Thymus (tissue), 11 donors: ENCODE measurements at regions not wholly inside any gene's neighbourhood (a gene's known extent, or its start where the extent isn't known, plus 50 kb on each side); places are given as distances from the start of the nearest gene placed in this dataset.

ENCODE experiments used
- DNase-seq, 9 donors: peaks; one replicate each; pipeline ENCODE4 v3.0.0-alpha.2; 2013; ENCODE audit warnings: low spot score in 9 of 9, low read depth in 6 of 9, missing footprints in 1 of 9
- H3K27ac ChIP-seq, 2 donors: one replicate each; pipeline ENCODE4 v1.5.1; 2013; ENCODE audit warnings: control low read depth in 1 of 2, low read depth in 1 of 2, low read length in 1 of 2, mild to moderate bottlenecking in 1 of 2, moderate library complexity in 1 of 2
- H3K27me3 ChIP-seq, 2 donors: one replicate each; pipeline ENCODE4 v1.5.1; 2013; ENCODE audit warnings: low read length in 1 of 2; ENCODE audit not compliant: control insufficient read depth in 2 of 2, insufficient read depth in 1 of 2
- H3K36me3 ChIP-seq, 2 donors: one replicate each; pipeline ENCODE4 v1.5.1; 2013; ENCODE audit warnings: low read length in 1 of 2, mild to moderate bottlenecking in 1 of 2, moderate library complexity in 1 of 2; ENCODE audit not compliant: control insufficient read depth in 2 of 2, insufficient read depth in 2 of 2
- H3K4me1 ChIP-seq, 2 donors: one replicate each; pipeline ENCODE4 v1.5.1; 2013; ENCODE audit warnings: low read length in 2 of 2; ENCODE audit not compliant: control insufficient read depth in 2 of 2, insufficient read depth in 2 of 2
- H3K4me3 ChIP-seq, 2 donors: one replicate each; pipeline ENCODE4 v1.5.1; 2013; ENCODE audit warnings: low read length in 2 of 2, control low read depth in 1 of 2, mild to moderate bottlenecking in 1 of 2
- H3K9me3 ChIP-seq, 2 donors: one replicate each; pipeline ENCODE4 v1.5.1; 2013; ENCODE audit warnings: low read length in 1 of 2, mild to moderate bottlenecking in 1 of 2; ENCODE audit not compliant: control insufficient read depth in 2 of 2, insufficient read depth in 1 of 2
- WGBS: extraction: QIAGEN DNeasy Blood & Tissue Kit; methylation state at CpG from one replicate; pipeline ENCODE4 v1.1.7; 2013; 5-methylcytosine and 5-hydroxymethylcytosine counted together
- donor health status: healthy.

DNA sequence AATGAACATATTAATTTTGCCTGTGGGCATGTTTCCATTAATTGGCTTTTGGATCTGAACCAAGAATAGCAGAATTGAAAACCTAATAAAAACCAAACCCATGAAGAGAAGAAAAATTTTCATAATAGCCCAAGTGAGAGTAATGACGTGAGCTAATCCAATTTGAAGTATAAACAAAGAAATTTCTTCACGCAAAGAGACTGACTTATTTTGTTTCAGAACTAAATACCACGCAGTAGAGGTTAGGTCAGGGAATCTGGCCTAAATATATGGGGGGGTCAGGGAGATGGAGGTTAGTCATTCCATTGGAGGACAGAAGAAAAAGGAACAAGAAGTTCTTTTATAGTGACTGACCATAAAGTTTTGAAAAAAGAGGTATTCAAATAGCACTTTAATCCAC lies 94.1 kb upstream of the CYP1B1 start:
- no peak for DNase-seq
- no peaks in the 10 kb centered on the region for H3K27me3 ChIP-seq
- whole genome bisulfite sequencing = 90% methylated on average over 3 of the region's 3 CpGs
- no peaks in the 10 kb centered on the region for H3K9me3 ChIP-seq
- no peaks in the 10 kb centered on the region for H3K36me3 ChIP-seq
- H3K4me3 ChIP-seq = no peak overlapping the region
- no peaks in the 10 kb centered on the region for H3K4me1 ChIP-seq
- H3K27ac ChIP-seq = no peak overlapping the region

GRCh38 chr2:38168710-38169480 lies 92.9 kb upstream of the CYP1B1 start:
- Histone ChIP-seq H3K9me3 (no peaks in the 10 kb centered on the region), H3K4me1 (no peaks in the 10 kb centered on the region), H3K27me3 (peaks cover 0 to 3% of the 10 kb centered on the region in 2 donors), H3K27ac (no peak overlapping the region), H3K4me3 (no peak overlapping the region), H3K36me3 (no peaks in the 10 kb centered on the region)
- no peak for DNase-seq
- 92% methylated on average over 5 of the region's 5 CpGs for WGBS

- H3K4me3 ChIP-seq = no peak overlapping the region
- peaks cover 0 to 3% of the 10 kb centered on the region in 2 donors for H3K27me3 ChIP-seq
- no peak for DNase-seq
- H3K4me1 ChIP-seq = no peaks in the 10 kb centered on the region
- 85% methylated on average over 2 of the region's 2 CpGs for WGBS
- H3K9me3 ChIP-seq = no peaks in the 10 kb centered on the region
- H3K27ac ChIP-seq = no peak overlapping the region
- no peaks in the 10 kb centered on the region for H3K36me3 ChIP-seq
Measured at GRCh38 chr2:38167968-38168350, 92.0 kb upstream of the CYP1B1 start.

DNA sequence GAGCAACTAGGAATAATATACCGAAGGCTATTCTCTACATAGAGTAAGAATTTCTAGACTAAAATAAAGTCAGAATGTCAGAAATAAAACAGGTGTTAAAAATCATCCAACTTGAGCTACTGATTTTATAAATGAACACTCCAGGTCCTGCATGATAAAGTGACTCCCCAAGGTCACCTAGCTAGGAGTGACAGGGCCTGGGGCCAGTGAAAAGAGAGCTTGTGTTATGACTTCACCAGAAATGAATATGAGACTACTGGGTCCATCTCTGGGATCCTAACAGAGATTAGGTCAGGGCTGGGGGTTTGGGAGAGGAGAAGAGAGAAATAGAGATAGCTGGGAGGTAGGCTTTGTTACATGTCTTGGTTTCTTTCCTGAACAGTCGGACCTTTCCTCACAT lies 89.7 kb upstream of the CYP1B1 start:
- peaks cover 0 to 3% of the 10 kb centered on the region in 2 donors for H3K27me3 ChIP-seq
- H3K36me3 ChIP-seq = no peaks in the 10 kb centered on the region
- no peak overlapping the region for H3K4me3 ChIP-seq
- H3K9me3 ChIP-seq = no peaks in the 10 kb centered on the region
- DNase-seq = no peak
- no peak overlapping the region for H3K27ac ChIP-seq
- no peaks in the 10 kb centered on the region for H3K4me1 ChIP-seq
- 96% methylated on average over 2 of the region's 2 CpGs for WGBS

GRCh38 chr2:38164881-38165280 lies 88.9 kb upstream of the CYP1B1 start:
- peaks cover 0 to 3% of the 10 kb centered on the region in 2 donors for H3K27me3 ChIP-seq
- no peak overlapping the region for H3K27ac ChIP-seq
- no peak overlapping the region for H3K4me3 ChIP-seq
- no peak for DNase-seq
- H3K36me3 ChIP-seq = no peaks in the 10 kb centered on the region
- 93% methylated on average over 4 of the region's 4 CpGs for WGBS
- H3K4me1 ChIP-seq = no peaks in the 10 kb centered on the region
- H3K9me3 ChIP-seq = no peaks in the 10 kb centered on the region

GRCh38 chr2:38163579-38163978 lies 87.6 kb upstream of the CYP1B1 start:
- Histone ChIP-seq H3K36me3 (no peaks in the 10 kb centered on the region), H3K27me3 (peaks cover 0 to 3% of the 10 kb centered on the region in 2 donors), H3K9me3 (no peaks in the 10 kb centered on the region), H3K27ac (no peak overlapping the region), H3K4me1 (no peaks in the 10 kb centered on the region), H3K4me3 (no peak overlapping the region)
- no peak for DNase-seq
- 95% methylated on average over 1 of the region's 1 CpG for WGBS

DNA sequence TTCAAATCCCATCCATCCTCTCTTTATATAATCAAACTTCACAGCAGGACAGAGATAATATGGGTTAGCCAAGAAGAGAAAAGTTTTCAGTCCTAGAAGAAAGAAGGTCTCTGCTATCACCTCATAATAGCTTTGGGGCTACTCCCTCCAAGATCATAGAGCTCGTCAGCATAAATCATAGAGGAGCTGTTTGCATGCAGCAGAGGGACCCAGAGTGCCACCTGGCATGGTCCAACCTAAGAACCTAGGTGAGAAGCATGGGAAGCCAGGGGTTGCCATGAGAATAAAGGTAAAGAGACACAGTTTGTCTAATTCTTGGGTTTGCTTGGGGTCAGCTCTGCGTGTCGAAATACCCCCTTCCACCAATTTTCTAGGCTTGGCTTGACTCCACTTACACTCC lies 87.1 kb upstream of the CYP1B1 start:
- WGBS = 93% methylated on average over 3 of the region's 3 CpGs
- Histone ChIP-seq H3K4me1 (no peaks in the 10 kb centered on the region), H3K27ac (no peak overlapping the region), H3K4me3 (no peak overlapping the region), H3K27me3 (peaks cover 0 to 3% of the 10 kb centered on the region in 2 donors), H3K36me3 (no peaks in the 10 kb centered on the region), H3K9me3 (no peaks in the 10 kb centered on the region)
- no peak for DNase-seq

DNA sequence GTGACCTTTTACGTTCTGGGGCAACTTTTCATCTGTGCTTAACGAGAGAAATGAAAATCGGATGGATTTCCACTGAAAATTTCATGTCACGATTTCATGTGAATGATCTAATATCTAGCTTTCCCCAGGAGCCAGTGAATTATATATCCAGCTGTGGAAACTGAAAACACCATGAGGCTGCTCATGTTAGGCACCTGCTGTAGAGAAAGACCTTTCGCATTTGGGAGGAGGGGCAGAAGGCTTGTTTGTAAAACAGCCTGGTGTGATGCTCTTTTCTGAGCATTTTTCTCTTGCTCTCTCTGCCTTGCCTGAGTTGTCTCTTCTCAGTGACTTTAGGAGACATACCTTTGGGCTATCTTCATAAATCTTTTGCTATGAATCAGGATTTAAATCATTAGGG lies 84.6 kb upstream of the CYP1B1 start:
- WGBS = 96% methylated on average over 5 of the region's 5 CpGs
- no peak for DNase-seq
- Histone ChIP-seq H3K4me3 (no peak overlapping the region), H3K36me3 (no peaks in the 10 kb centered on the region), H3K4me1 (no peaks in the 10 kb centered on the region), H3K27me3 (peaks cover 0 to 7% of the 10 kb centered on the region in 2 donors), H3K27ac (no peak overlapping the region), H3K9me3 (no peaks in the 10 kb centered on the region)

- Histone ChIP-seq H3K27me3 (peaks cover 0 to 5% of the 10 kb centered on the region in 2 donors), H3K4me3 (no peak overlapping the region), H3K27ac (no peak overlapping the region), H3K36me3 (no peaks in the 10 kb centered on the region), H3K9me3 (no peaks in the 10 kb centered on the region), H3K4me1 (no peaks in the 10 kb centered on the region)
- 95% methylated on average over 3 of the region's 3 CpGs for WGBS
- no peak for DNase-seq
Measured at GRCh38 chr2:38159597-38159996, 83.6 kb upstream of the CYP1B1 start.
